Esophagus squamous epithelium (tissue), 4 donors: ENCODE measurements at regions not wholly inside any gene's neighbourhood (a gene's known extent, or its start where the extent isn't known, plus 50 kb on each side); places are given as distances from the start of the nearest gene placed in this dataset.

Experiments
- CTCF ChIP-seq, 6 experiments: fragments of 450-650 bp in 4 of 6; fragments of 200-600 bp in 2 of 6; sonication (generic) in 2 of 6; IDR thresholded peaks; one replicate each; pipeline ENCODE4 v1.5.1; 2016 to 2019; ENCODE audit warnings: antibody characterized with exemption in 6 of 6, mild to moderate bottlenecking in 4 of 6, moderate library complexity in 4 of 6
- POLR2A ChIP-seq, 4 donors: fragments of 450-650 bp; IDR thresholded peaks; one replicate each; pipeline ENCODE4 v1.6.1; 2017; ENCODE audit warnings: antibody characterized with exemption in 4 of 4, mild to moderate bottlenecking in 4 of 4, moderate library complexity in 3 of 4

GRCh38 chr5:153866176-153866575 lies 172.5 kb downstream of the FAM114A2 start:
- TF ChIP-seq CTCF (IDR thresholded peaks at IDR 0.05): no peak
- no peak for TF ChIP-seq POLR2A (IDR thresholded peaks at IDR 0.05)
